WERI-Rb-1 (cell line): ENCODE measurements at regions not wholly inside any gene's neighbourhood (a gene's known extent, or its start where the extent isn't known, plus 50 kb on each side); places are given as distances from the start of the nearest gene placed in this dataset.

ENCODE experiments used
- DNase-seq: peaks from one replicate; pipeline ENCODE4 v3.0.0-alpha.2; 2020
- H3K27ac ChIP-seq: fragments of 250-450 bp; sonication (Bioruptor Pico); 2 replicates; pipeline ENCODE4 v1.5.1; 2020; ENCODE audit warnings: mild to moderate bottlenecking, moderate library complexity
- H3K27me3 ChIP-seq: fragments of 250-450 bp; sonication (Bioruptor Pico); 2 replicates; pipeline ENCODE4 v1.5.1; 2021; ENCODE audit warnings: mild to moderate bottlenecking, low read depth, moderate library complexity; ENCODE audit not compliant: insufficient read depth, severe bottlenecking
- H3K36me3 ChIP-seq: fragments of 250-450 bp; sonication (Bioruptor Pico); 2 replicates; pipeline ENCODE4 v1.5.1; 2020; ENCODE audit warnings: mild to moderate bottlenecking, moderate library complexity
- H3K4me3 ChIP-seq: 2 replicates; pipeline ENCODE4 v1.5.1; 2011; ENCODE audit warnings: low read depth, mild to moderate bottlenecking, control low read depth, low read length
- H3K9me3 ChIP-seq: fragments of 250-450 bp; sonication (Bioruptor Pico); 2 replicates; pipeline ENCODE4 v1.5.1; 2021; ENCODE audit warnings: mild to moderate bottlenecking, moderate library complexity; ENCODE audit not compliant: severe bottlenecking
- CTCF ChIP-seq: IDR thresholded peaks from 2 replicates; pipeline ENCODE4 v1.5.1; 2011; ENCODE audit warnings: low read depth, mild to moderate bottlenecking, control low read depth, inconsistent platforms, low read length

GRCh38 chr2:6492573-6492972 is 373.1 kb downstream of the CMPK2 start:
- no peaks in the 10 kb centered on the region for H3K27me3 ChIP-seq
- no peaks in the 10 kb centered on the region for H3K36me3 ChIP-seq
- no peaks in the 10 kb centered on the region for H3K9me3 ChIP-seq
- H3K4me3 ChIP-seq: no peak overlapping the region
- no peak for TF ChIP-seq CTCF
- no peak for DNase-seq
- no peak overlapping the region for H3K27ac ChIP-seq

GRCh38 chr2:6493266-6493665 is 372.4 kb downstream of the CMPK2 start:
- Histone ChIP-seq H3K36me3 (no peaks in the 10 kb centered on the region), H3K9me3 (no peaks in the 10 kb centered on the region), H3K27ac (no peak overlapping the region), H3K27me3 (no peaks in the 10 kb centered on the region), H3K4me3 (no peak overlapping the region)
- no peak for DNase-seq
- TF ChIP-seq CTCF: no peak

DNA sequence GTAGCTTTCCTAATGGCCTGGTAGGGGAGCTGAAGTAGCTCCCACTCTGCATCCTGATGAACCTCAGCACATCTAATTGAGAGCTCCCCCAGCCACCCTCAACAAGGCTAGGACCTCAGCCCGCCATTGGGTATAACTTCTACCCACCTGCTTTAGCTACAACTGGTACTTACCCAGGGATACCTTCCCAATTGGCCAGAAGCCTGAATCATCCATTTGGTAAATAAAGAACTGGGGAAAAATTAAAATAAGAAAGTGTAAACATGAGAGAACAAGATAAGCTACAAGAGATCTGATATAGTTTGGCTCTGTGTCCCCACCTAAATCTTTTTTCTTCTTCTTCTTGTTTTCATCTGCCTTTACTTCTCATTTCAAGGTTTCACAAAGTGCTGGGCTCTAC is 372.0 kb downstream of the CMPK2 start:
- H3K36me3 ChIP-seq: no peaks in the 10 kb centered on the region
- no peaks in the 10 kb centered on the region for H3K9me3 ChIP-seq
- TF ChIP-seq CTCF: no peak
- no peak for DNase-seq
- H3K27me3 ChIP-seq: no peaks in the 10 kb centered on the region
- H3K27ac ChIP-seq: no peak overlapping the region
- H3K4me3 ChIP-seq: no peak overlapping the region

- no peak for TF ChIP-seq CTCF
- no peak overlapping the region for H3K4me3 ChIP-seq
- H3K9me3 ChIP-seq: no peaks in the 10 kb centered on the region
- no peak overlapping the region for H3K27ac ChIP-seq
- DNase-seq: no peak
- H3K27me3 ChIP-seq: no peaks in the 10 kb centered on the region
- H3K36me3 ChIP-seq: no peaks in the 10 kb centered on the region
These were observed 370.2 kb downstream of the CMPK2 start for GRCh38 chr2:6495466-6495865.

DNA sequence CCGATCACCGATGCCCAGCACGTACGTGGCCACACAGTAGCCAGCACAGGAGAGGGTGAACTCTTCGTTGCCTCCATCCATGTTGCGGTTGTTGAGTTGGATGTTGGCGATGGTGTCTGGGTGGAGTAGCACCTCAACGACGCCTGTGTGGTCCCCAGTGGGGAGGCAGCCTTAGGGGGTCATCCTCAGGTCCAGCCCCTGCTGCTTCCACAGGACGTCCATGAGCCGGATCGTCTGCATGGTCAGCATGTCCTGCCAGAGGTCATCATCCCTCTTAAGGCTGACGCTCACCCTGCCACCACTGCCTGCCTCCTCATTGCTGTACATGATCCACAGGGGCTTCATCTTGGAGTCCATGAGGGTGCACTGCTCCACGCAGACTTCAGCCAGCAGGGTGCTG is 369.3 kb downstream of the CMPK2 start:
- DNase-seq: no peak
- no peak for TF ChIP-seq CTCF
- Histone ChIP-seq H3K36me3 (no peaks in the 10 kb centered on the region), H3K9me3 (no peaks in the 10 kb centered on the region), H3K4me3 (no peak overlapping the region), H3K27me3 (no peaks in the 10 kb centered on the region), H3K27ac (no peak overlapping the region)

- no peak for TF ChIP-seq CTCF
- H3K36me3 ChIP-seq: no peaks in the 10 kb centered on the region
- no peaks in the 10 kb centered on the region for H3K9me3 ChIP-seq
- no peak for DNase-seq
- no peak overlapping the region for H3K4me3 ChIP-seq
- no peaks in the 10 kb centered on the region for H3K27me3 ChIP-seq
- no peak overlapping the region for H3K27ac ChIP-seq
These were observed 368.7 kb downstream of the CMPK2 start for GRCh38 chr2:6497048-6497447.
